GM21576 (cell line): ENCODE measurements at regions not wholly inside any gene's neighbourhood (a gene's known extent, or its start where the extent isn't known, plus 50 kb on each side); places are given as distances from the start of the nearest gene placed in this dataset.
"Not testable (repeated sequence)": the region's sequence is repeated elsewhere in the genome, so short reads cannot be mapped to it uniquely, and the experiment has no call there.

Source experiments
- ATAC-seq: cut with Tn5 transposase; IDR thresholded peaks from one replicate; pipeline ENCODE4 v1.9.1; 2021; ENCODE audit warnings: mild to moderate bottlenecking, moderate library complexity; ENCODE audit not compliant: unreplicated experiment

DNA sequence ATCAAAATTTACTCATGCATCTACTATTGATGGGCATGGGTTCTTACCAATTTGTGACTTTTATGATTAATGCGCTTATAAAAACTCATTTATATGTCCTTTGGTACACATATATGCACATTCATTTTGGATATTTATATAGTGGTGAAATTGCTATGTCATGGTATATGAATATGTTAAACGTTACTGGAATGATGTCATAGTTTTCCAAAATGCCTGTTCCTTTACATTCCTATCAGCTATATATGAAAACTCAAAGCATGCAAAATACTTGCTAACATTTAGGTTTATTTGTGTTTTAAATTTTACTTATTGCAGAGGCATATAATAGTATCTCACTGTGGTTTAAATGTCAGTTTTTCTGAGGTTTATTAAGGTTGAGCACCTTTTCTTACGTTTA lies 1403.1 kb downstream of the HACE1 start:
- no peak for ATAC-seq

DNA sequence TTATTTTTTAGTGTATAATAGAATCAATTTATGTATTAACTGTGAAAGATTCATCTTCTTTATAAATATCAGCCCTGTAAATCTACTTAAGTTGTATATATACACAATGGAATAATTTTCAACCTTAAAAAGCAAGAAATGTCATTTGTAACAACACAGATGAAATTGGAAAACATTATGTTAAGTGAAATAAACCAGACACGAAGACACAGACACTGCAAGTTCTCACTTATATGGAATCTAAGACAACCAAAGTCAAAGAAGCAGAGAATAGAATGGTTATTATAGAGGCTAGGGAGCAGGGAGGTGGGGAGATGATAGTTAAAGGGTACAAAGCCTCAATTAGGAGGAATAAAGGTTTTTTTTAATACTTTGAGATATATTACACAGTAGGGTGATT lies 1404.4 kb downstream of the HACE1 start:
- ATAC-seq: no peak

GRCh38 chr6:103409475-103409874 lies 1450.2 kb downstream of the HACE1 start:
- no peak for ATAC-seq

DNA sequence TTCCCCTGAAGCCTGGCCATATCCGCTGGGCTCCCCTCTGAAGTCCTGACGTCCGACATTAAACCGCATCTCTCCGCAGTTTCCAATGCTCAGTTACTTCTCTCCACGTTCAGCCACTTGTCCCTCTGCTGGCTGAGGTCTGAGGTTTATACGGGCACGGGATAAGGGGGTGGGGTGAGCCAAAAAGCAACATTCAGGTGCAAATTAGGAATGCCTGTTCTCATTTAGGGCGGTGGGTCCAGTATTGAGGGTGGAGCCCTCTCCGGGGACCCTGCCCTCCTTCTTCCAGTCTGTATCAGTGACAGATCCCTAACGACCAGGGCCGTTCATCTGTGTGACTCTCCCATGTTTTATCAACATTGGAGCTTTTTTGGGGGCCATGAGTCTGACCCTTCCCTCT lies 1454.4 kb downstream of the HACE1 start:
- ATAC-seq: no peak

- ATAC-seq: no peak
These were observed 1454.9 kb downstream of the HACE1 start for GRCh38 chr6:103404799-103405198.

DNA sequence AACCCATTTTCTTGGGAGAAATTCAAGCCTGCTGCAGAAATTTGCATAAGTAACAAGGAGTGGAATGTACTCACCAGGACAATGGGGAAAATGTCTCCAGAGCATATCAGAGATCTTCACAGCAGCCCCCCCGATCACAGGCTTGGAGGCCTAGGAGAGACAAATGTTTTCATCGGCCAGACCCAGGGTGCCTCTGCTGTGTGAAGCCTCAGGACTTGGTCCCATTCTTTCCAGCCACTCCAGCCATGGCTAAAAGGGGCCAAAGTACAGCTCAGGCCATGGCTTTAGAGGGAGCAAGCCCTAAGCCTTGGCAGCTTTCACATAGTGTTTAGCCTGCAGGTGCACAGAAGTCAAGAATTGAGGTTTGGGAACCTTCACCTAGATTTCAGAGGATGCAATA lies 1463.0 kb downstream of the HACE1 start:
- no peak for ATAC-seq

DNA sequence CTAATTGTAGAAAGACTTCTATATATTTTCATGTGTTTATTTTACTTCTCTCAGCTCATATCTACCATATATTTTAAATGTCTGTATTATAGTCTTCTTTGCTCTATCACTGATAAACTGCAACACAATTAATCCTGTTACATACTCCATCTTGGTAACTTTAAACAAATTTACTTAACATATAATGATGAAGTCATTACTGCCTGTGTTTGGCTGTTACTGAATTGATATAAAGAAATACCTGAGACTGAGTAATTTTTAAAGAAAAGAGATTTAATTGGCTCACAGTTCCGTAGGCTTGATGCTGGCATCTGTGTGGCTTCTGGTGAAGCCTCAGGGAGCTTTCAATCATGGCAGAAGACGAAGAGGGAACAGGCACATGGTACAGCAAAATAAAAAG lies 1480.4 kb downstream of the HACE1 start:
- no peak for ATAC-seq

- no peak for ATAC-seq
These were observed 1492.5 kb downstream of the HACE1 start for GRCh38 chr6:103367212-103367611.

DNA sequence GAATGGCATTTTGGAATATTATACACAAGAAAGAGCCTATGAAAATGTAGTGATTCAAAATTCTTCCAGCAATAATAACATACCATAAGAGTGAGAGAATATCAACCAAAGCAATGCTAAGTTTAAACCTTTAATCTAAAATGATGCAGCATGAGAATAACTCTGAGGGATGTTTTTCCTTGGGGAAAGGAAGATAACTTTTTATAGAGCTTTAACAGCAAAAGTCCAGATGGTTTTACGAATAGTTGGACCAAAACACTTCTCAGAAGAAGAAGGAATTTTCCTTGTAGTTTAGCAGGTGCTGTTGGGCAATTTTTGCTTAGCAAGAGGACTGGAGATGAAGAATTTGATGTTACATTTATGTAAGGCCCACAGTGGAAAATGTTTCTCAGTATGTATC lies 1503.2 kb downstream of the HACE1 start:
- ATAC-seq: no peak

- no peak for ATAC-seq
These were observed 1515.1 kb downstream of the HACE1 start for GRCh38 chr6:103344554-103345163.

GRCh38 chr6:103335412-103335811 lies 1524.3 kb downstream of the HACE1 start:
- ATAC-seq: no peak

DNA sequence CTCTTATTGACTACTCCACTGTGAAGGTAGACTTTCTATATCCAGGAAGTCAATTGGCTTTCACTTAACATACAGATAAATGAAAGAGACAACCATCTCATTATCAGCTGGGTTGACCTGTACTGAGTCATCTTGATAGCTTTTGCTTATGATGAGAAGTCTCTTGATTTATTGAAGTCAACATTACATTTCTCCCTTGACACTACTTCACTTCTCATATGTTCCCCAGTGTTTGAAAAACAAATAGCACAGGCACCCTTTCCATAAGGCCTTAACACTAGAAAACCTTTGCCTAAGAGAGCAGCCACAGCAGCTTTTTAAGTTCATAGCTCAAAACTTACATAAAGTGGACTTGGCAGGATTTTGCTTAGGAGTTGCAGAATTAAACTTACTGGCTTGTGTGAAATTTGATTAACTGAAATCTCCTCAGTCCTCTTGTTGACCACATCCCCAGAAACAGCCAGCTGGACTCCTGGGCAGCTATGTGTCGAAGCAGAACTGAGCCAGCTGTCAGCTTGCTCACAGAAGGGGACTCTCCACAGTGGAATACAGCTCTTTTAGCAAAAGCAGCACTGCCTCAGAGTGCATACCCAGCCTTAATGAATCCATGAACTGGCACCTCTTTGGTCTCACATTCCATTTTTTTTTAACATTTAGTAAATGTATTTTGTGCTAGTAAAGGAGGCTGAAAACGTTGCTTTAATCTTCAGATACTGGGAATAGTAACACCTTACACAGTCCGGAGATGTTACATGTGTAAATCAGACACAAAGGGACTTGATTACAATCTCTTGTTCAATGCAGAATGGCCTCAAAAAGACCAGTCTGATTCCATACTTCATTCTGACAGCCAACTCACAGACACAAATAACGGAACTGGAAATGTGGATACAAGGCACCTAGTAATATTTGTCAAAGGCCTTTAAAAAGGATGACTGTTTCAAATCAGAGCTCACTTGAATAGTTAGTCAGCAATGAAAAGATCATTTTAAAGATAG lies 1532.7 kb downstream of the HACE1 start:
- no peak for ATAC-seq

- no peak for ATAC-seq
These were observed 1546.3 kb downstream of the HACE1 start for GRCh38 chr6:103313432-103313831.

DNA sequence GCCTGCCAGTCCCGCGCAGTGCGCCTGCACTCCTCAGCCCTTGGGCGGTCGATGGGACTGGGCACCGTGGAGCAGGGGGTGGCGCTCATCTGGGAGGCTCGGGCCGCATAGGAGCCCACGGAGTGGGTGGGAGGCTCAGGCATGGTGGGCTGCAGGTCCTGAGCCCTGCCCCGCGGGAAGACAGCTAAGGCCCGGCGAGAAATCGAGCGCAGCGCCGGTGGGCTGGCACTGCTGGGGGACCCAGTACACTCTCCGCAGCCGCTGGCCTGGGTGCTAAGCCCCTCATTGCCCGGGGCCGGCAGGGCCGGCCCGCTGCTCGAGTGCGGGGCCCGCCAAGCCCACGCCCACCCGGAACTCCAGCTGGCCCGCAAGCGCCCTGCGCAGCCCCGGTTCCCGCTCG lies 1565.3 kb downstream of the HACE1 start:
- not testable (repeated sequence) for ATAC-seq

DNA sequence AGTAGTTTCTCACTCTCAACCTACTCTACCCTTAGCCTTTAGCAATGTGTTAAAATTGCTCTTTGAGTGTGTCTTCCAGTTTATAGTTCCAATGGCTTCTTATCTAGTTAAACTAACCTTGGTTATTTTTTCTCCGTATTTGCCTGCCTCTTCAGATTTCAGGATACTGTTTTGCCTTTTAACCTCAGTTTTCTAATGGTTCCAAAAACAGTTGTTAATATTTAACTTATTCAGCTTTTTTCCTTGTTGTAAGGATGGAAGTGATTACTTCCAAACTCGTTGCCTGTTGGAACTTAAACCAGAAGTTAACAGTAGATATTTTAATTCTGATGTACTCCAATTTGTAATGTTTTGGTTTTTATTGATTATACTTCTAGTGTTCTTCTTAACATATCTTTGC lies 1574.9 kb downstream of the HACE1 start:
- ATAC-seq: no peak

- no peak for ATAC-seq
These were observed 1579.3 kb downstream of the HACE1 start for GRCh38 chr6:103280417-103280816.

GRCh38 chr6:103277936-103278335 lies 1581.8 kb downstream of the HACE1 start:
- ATAC-seq: no peak

GRCh38 chr6:103273048-103273447 lies 1586.7 kb downstream of the HACE1 start:
- ATAC-seq: no peak

GRCh38 chr6:103269581-103269980 lies 1590.1 kb downstream of the HACE1 start:
- no peak for ATAC-seq

GRCh38 chr6:103268335-103268734 lies 1591.4 kb downstream of the HACE1 start:
- no peak for ATAC-seq

GRCh38 chr6:103264020-103264419 lies 1595.7 kb downstream of the HACE1 start:
- ATAC-seq: no peak

DNA sequence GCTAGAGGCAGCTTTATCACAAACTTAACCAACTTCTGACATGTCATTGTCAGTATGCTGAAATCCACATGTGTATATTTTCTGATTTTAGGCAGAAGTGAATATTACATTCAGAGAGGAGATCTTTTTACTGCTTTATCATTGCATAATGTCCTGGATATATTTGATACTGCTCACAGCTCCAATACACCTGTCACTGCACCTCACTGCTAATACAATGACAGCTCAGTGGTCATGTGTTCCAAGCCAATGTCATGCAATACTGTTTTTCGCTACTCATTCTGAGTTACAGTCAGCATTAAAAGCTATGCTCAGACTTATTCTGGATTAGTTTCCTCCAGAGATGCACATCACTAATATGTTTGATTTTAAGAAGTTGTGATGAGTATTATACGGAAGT lies 1604.6 kb downstream of the HACE1 start:
- ATAC-seq: no peak
